Gastroesophageal sphincter (tissue), 4 donors: ENCODE measurements at regions not wholly inside any gene's neighbourhood (a gene's known extent, or its start where the extent isn't known, plus 50 kb on each side); places are given as distances from the start of the nearest gene placed in this dataset.
A peak's percentile ranks its signal among the peaks of the same experiment; 100 is the strongest.
"Not testable (repeated sequence)": the region's sequence is repeated elsewhere in the genome, so short reads cannot be mapped to it uniquely, and the experiment has no call there.

ENCODE experiments used
- ATAC-seq: fragments of 150-250 bp; one replicate; pipeline ENCODE4 v1.9.1; 2016; ENCODE audit warnings: mild to moderate bottlenecking, moderate library complexity
- H3K27ac ChIP-seq, 4 donors: fragments of 200-600 bp; sonication (generic) in 3 of 4; 1 replicate in 3 of 4; 2 replicates in 1 of 4; pipeline ENCODE4 v1.5.1; 2016 to 2019
- H3K27me3 ChIP-seq: fragments of 200-600 bp; sonication (generic); one replicate; pipeline ENCODE4 v1.5.1; 2019
- H3K36me3 ChIP-seq, 2 donors: fragments of 200-600 bp; sonication (generic); one replicate each; pipeline ENCODE4 v1.5.1; 2019; ENCODE audit warnings: control low read depth in 1 of 2
- H3K4me1 ChIP-seq, 3 donors: fragments of 200-600 bp; sonication (generic); 1 replicate in 2 of 3; 2 replicates in 1 of 3; pipeline ENCODE4 v1.5.1; 2016 to 2019; ENCODE audit warnings: control low read depth in 2 of 3
- H3K4me3 ChIP-seq, 2 donors: fragments of 200-600 bp; sonication (generic); one replicate each; pipeline ENCODE4 v1.5.1; 2019; ENCODE audit warnings: mild to moderate bottlenecking in 1 of 2, moderate library complexity in 1 of 2
- H3K9me3 ChIP-seq, 3 donors: fragments of 200-600 bp; sonication (generic); one replicate each; pipeline ENCODE4 v1.5.1; 2017 to 2019; ENCODE audit warnings: control low read depth in 2 of 3
- EP300 ChIP-seq: sonication (generic); formaldehyde crosslinking; IDR thresholded peaks from one replicate; pipeline ENCODE4 v1.6.1; 2017; ENCODE audit warnings: antibody characterized with exemption, mild to moderate bottlenecking
- POLR2A ChIP-seq, 2 donors: fragments of 450-650 bp; IDR thresholded peaks; one replicate each; pipeline ENCODE4 v1.6.1; 2017; ENCODE audit warnings: antibody characterized with exemption in 2 of 2, mild to moderate bottlenecking in 2 of 2, moderate library complexity in 1 of 2
- POLR2AphosphoS5 ChIP-seq: sonication (generic); formaldehyde crosslinking; IDR thresholded peaks from one replicate; pipeline ENCODE4 v1.6.1; 2017; ENCODE audit warnings: antibody characterized with exemption
- WGBS, 2 donors: methylation state at CpG; one replicate each; pipeline ENCODE4 v1.1.5; 2018; ENCODE audit warnings: low coverage in 1 of 2; 5-methylcytosine and 5-hydroxymethylcytosine counted together
- TF ChIP-seq, protein P1 (sequence below), 4 experiments: fragments of 200-600 bp in 2 of 4; fragments of 450-650 bp in 2 of 4; sonication (generic) in 1 of 4; IDR thresholded peaks; one replicate each; pipeline ENCODE4 v1.5.1; 2017 to 2019; ENCODE audit warnings: antibody characterized with exemption in 4 of 4, mild to moderate bottlenecking in 2 of 4, moderate library complexity in 2 of 4

DNA sequence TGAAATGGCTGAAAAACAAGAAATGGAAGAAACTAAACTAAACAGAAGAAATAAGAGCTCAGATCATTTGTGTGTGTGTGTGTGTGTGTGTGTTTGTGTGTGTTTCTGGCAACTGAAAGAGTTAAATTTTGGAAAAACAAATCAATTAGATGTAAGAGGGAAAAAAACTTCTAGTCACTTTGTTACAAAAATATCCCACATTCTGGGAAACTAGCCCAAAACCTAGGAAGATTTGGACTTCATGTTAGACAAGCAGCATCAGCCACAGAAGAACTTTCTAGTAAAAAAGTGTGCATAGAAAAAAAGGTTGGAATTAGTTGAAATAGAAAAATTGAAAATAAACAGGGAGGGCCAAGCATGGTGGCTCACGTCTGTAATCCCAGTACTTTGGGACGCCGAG lies 111.6 kb upstream of the PRKG2 start:
- Histone ChIP-seq H3K9me3 (no peaks in the 10 kb centered on the region), H3K27ac (no peak overlapping the region), H3K4me3 (no peak overlapping the region), H3K27me3 (no peaks in the 10 kb centered on the region), H3K36me3 (no peaks in the 10 kb centered on the region), H3K4me1 (no peaks in the 10 kb centered on the region)
- TF ChIP-seq EP300 = no peak
- TF ChIP-seq, protein P1, sequence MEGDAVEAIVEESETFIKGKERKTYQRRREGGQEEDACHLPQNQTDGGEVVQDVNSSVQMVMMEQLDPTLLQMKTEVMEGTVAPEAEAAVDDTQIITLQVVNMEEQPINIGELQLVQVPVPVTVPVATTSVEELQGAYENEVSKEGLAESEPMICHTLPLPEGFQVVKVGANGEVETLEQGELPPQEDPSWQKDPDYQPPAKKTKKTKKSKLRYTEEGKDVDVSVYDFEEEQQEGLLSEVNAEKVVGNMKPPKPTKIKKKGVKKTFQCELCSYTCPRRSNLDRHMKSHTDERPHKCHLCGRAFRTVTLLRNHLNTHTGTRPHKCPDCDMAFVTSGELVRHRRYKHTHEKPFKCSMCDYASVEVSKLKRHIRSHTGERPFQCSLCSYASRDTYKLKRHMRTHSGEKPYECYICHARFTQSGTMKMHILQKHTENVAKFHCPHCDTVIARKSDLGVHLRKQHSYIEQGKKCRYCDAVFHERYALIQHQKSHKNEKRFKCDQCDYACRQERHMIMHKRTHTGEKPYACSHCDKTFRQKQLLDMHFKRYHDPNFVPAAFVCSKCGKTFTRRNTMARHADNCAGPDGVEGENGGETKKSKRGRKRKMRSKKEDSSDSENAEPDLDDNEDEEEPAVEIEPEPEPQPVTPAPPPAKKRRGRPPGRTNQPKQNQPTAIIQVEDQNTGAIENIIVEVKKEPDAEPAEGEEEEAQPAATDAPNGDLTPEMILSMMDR (IDR thresholded peaks at IDR 0.05) = no peak
- no peak for TF ChIP-seq POLR2AphosphoS5
- TF ChIP-seq POLR2A (IDR thresholded peaks at IDR 0.05) = no peak
- 67 to 74% methylated on average over 1 to 3 of the region's 3 CpGs for WGBS, 2 donors
- ATAC-seq = no peak

DNA sequence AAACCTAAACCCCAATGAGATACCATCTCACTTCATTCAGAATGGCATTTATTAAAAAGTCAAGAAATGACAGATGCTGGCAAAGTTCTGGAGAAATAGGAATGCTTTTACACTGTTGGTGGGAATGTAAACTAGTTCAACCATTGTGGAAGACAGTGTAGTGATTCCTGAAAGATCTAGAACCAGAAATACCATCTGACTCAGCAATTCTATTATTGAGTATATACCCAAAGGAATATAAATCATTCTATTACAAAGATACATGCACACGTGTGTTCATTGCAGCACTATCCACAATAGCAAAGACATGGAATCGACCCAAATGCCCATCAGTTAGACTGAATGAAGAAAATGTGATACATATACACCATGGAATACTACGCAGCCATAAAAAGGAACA lies 109.6 kb upstream of the PRKG2 start:
- not testable (repeated sequence) for H3K27me3 ChIP-seq, ATAC-seq, H3K4me3 ChIP-seq, H3K27ac ChIP-seq, H3K36me3 ChIP-seq, H3K9me3 ChIP-seq, H3K4me1 ChIP-seq
- 78 to 80% methylated on average over 3 of the region's 3 CpGs for WGBS, 2 donors

DNA sequence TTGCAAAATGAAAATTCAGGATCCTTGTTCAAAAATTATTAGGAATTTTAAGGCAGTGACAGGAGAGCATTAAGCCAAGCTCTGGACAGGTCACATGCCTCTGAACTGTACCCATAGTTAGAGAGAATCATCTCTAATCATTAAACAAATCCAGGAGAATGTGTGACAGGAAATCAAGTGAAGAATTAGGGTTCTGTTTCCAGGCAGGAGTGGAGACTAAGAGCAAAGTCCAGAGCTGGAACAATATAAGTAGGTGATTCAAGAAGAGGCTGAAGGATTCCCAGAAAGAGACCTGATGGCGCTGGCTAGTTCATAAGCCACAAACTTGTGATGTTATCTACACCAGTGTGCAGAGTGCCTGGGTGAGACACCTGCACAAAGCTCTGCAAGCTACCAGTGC lies 104.6 kb upstream of the PRKG2 start:
- Histone ChIP-seq H3K27ac (no peak overlapping the region), H3K27me3 (no peaks in the 10 kb centered on the region), H3K4me1 (peaks cover 0 to 7% (median 3%) of the 10 kb centered on the region in 3 donors), H3K36me3 (no peaks in the 10 kb centered on the region), H3K4me3 (no peak overlapping the region), H3K9me3 (no peaks in the 10 kb centered on the region)
- no peak for ATAC-seq
- TF ChIP-seq POLR2AphosphoS5 = no peak
- TF ChIP-seq POLR2A (IDR thresholded peaks at IDR 0.05) = no peak
- TF ChIP-seq EP300 = no peak
- TF ChIP-seq, protein P1 (IDR thresholded peaks at IDR 0.05) = no peak
- 83% methylated on average over 1 of the region's 1 CpG; no CpG with 5 or more reads in 1 of the 2 donors for WGBS, 2 donors

DNA sequence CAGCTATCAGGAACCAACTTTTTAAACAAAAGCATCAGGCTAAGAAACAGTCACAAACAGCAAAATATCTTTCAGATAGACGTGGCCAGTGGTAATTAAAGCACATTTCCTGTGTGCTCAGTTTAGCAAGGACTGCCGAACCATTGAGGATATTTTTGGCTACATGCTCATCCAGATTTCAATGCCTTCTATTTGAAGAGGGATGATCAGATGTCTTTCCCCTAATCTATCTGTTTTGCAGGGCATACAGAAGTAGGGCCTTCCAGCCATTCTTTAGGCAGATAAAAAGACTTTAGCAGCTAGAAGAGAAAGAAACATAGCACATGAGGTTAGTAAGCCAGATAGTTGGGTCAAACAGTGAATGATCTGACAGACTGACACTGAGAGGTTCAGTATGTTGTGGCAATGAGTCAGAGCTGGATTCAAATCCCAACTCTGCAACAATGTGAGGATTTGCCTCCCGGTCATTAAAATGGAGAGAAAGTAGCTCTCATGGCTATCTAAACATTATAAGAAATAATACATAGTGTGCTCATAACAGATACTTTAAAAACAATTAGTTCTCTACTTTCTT lies 100.0 kb upstream of the PRKG2 start:
- TF ChIP-seq POLR2AphosphoS5 (no peak), EP300 (no peak), POLR2A (IDR thresholded peaks at IDR 0.05) (no peak)
- TF ChIP-seq, protein P1 (IDR thresholded peaks at IDR 0.05) = no peak
- Histone ChIP-seq H3K27me3 (no peaks in the 10 kb centered on the region), H3K27ac (no peak overlapping the region), H3K4me3 (no peak overlapping the region), H3K4me1 (peaks cover 0 to 10% (median 6%) of the 10 kb centered on the region in 3 donors), H3K36me3 (no peaks in the 10 kb centered on the region), H3K9me3 (no peaks in the 10 kb centered on the region)
- WGBS, 2 donors = 7 to 11% methylated on average over 2 to 3 of the region's 3 CpGs
- ATAC-seq = peak; percentile 10

DNA sequence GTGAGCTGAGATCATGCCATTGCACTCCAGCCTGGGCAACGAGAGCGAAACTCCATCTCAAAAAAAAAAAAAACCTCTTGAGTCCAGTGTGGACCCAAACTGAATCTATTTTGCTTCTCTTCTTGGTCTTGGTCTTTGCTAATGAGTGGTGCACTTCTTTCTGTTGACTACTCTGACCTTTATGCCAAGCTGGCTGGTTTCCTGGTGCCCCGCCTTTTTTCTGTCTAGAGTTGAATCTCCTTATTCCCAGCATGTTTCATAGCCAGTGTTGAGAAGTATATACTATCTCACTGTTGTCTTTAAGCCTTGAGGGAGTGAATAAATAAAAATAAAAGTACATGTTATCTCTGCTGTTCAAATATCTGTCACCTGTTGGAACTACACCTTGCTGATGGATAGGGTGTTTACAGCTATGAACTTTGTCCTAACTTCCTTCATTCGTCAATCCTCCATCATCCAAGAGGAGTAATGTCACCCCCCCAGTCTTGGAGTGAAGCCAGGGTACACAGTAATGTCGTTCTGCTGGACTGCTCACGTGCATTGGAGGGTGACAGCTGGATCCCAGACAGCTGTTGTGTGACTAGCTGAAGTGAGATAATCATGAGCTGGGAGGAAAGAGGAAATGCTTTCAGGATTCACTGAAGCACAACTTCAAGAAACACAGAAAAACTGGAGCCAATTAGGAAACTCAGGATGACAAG lies 99.3 kb upstream of the PRKG2 start:
- no peak overlapping the region for H3K27ac ChIP-seq
- 36 to 53% methylated on average over 5 to 6 of the region's 6 CpGs for WGBS, 2 donors
- TF ChIP-seq, protein P1 (IDR thresholded peaks at IDR 0.05) = no peak
- TF ChIP-seq POLR2AphosphoS5 (no peak), EP300 (no peak), POLR2A (IDR thresholded peaks at IDR 0.05) (no peak)
- no peak overlapping the region for H3K4me3 ChIP-seq
- peaks cover 0 to 10% (median 6%) of the 10 kb centered on the region in 3 donors for H3K4me1 ChIP-seq
- H3K36me3 ChIP-seq = no peaks in the 10 kb centered on the region
- no peaks in the 10 kb centered on the region for H3K9me3 ChIP-seq
- ATAC-seq = peak; percentile 34
- H3K27me3 ChIP-seq = no peaks in the 10 kb centered on the region
